ENCODE measurements at regions not wholly inside any gene's neighbourhood (a gene's known extent, or its start where the extent isn't known, plus 50 kb on each side); places are given as distances from the start of the nearest gene placed in this dataset.
"Not testable (repeated sequence)": the region's sequence is repeated elsewhere in the genome, so short reads cannot be mapped to it uniquely, and the experiment has no call there.

DNA sequence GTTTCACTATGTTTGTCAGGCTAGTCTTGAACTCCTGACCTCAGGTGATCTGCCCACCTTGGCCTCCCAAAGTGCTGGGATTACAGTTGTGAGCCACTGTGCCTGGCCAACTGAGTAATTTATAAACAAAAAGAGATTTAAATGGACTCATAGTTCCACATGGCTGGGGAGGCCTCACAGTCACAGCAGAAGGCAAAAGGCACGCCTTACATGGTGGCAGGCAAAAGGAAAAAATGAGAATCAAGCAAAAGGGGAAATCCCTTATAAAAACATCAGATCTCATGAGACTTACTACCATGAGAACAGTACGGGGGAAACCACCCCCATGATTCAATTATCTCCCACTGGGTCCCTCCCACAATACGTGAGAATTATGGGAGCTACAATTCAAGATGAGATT is 73.2 kb upstream of the TIAM1 start:
- DNase-seq (ENCODE audit: low read depth in 4 of 4, low spot score in 3 of 4): not testable (repeated sequence)

DNA sequence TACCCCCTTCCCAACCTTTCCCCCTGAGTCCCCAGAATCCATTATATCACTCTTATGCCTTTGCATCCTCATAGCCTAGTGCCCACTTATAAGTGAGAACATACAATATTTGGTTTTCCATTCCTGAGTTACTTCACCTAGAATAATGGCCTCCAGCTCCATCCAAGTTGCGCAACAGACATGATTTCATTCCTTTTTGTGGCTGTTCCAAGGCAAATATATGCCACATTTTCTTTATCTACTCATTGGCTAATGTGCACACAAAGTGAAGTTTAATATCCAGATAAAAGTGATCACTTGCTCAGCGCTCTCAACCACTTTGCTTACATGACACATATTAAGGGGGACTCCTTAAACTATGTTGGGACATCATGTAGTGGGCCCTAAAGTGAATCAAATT is 72.4 kb upstream of the TIAM1 start:
- DNase-seq (ENCODE audit: low read depth in 4 of 4, low spot score in 3 of 4): no peak

DNA sequence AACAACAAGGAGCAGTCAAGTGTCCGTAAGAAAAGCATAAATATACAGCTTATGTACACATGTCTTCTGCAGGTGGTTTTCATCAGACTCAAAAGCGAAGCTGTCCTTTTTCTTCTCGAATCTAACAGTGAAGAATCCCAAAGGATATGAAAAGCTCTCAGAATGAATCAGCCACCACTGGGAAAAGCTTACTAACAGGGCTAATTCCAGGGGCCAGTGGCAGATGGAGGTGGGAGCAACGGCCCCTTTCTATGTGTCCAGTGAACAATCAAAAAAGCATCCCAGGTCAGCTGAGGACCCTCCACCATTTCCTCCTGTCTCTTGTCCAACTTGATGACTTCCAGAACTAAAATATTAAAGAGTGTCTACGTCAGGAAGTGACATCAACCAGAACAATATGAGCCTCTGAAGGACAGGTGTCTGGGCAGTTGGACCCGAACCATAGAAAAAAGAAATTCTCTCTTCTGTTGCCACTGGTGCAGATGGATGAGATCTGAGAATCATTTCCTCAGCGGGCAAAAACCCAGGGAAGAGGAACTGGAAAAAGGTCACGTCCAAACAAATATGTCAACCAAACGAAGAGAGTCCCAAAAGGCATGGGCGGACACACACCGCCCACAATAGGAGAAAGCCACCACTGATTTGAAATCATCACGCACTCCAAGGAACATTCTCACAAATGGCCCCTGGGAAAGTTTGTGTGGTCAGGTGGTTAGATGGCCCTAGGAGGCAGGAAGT is 70.4 kb upstream of the TIAM1 start:
- DNase-seq (ENCODE audit: low read depth in 4 of 4, low spot score in 3 of 4): no peak

DNA sequence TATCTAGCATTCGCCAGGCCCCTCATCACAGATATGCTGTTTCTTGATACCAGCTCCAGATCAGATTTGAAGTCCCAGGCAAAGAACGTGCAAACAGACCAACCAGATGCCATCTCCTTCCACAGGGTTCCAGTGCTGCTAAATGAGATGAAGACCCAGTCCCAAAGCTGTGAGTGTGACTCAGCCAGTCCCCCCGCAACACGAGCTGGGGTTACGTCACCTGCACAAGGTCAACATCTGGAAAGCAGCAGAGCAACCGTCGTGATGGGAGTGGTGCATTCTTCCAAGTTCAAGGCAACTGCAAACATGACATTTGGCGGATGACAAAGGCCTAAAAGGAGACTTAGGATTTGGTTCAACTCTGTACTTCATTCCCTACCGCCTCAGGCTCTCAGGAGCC is 69.6 kb upstream of the TIAM1 start:
- no peak for DNase-seq (ENCODE audit: low read depth in 4 of 4, low spot score in 3 of 4)

DNA sequence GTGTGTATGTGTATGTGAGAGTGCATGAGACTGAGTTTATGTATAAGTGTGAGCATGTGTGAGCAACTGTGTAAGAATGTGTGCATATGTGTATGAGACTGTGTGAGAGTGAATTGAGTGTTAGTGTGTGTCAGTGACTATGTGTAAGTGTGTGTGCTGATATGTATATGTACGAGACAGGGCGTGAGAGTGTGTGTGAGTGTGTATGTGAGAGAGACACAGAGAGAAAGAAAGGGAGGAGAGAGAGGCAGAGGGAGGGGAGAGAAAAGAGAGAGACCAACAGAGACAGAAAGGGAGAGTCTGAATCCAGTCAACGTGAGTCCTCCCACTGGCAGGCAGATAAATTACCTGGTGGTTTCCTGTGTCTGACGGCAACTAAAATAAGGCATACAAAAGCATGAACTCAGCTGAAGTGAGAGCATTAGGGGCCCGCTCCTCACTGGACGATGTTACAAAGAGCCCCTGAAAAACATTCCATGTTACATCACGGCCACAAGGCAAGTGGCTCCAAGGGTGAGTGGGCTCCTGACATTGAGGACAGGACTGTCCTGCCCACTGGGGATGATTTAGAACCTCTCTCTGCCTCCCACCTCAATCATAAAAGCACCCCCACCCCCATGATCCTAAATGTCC is 66.6 kb upstream of the TIAM1 start:
- DNase-seq (ENCODE audit: low read depth in 4 of 4, low spot score in 3 of 4): peak in 3 of 4 donors; percentile 31 to 54 (median 35)

DNA sequence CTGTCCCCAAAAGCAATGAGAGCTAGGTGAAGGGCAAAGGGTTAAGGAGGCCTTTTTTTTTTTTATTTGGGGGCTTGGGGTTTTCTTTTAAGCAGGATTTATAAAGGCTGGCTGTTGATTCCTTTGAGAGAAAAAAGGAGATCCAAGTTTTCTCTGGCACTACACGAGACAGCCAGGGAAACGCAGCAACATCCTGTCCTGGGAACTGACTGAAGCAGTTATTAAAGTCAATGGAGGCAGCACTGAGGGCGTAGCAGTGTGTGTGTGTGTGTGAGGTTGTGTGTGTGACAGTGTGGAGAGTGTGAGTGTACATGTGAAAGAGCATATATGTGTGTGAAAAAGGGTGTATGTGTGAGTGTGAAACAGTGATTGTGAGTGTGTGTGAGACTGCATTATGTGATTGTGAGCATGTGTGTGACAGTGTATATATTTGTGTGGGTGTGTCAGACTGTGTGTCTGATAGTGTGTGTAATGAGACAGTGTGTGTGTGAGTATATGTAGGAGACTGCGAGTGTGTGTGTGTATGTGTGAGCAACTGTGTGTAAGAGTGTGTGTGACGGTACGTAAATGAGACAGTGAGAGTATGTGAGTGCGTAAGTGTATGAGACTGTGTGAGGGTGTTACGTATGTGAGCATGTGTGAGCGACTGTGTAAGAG is 65.9 kb upstream of the TIAM1 start:
- no peak for DNase-seq (ENCODE audit: low read depth in 4 of 4, low spot score in 3 of 4)

DNA sequence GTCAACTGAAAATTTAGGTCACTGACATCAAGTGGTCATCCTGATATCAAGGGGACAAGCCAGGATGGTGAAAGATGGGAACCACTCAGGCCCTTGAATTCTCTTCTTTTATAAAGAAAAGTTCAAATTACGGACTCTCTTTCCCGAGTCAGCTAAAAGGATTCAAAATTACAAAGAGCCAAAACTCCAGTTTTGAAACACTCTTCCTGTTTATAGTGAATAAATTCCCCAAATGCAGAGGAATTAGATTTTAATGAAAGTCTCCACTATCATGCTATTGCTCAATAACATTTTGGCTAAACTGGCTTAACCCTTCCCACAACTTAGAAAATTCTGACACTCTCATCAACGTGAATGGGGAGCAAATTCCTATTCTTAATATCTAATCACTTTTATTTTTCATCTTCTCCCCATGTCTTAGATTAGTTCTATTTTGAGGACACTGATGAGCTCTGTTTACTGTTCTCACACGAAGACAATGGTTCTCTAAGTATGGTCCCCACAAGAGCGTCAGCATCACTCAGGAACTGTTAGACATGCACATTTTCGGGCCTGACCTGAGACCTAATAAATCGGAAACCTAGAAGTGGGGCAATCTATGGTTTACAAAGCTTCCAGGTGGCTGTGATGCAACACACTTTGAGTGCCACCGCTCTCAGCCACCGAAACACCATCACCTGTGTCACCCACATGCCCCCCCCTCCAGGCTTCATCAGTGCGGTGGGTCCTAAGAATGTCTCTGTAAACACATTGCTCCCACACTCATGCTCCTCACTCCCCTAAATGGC is 64.4 kb upstream of the TIAM1 start:
- DNase-seq (ENCODE audit: low read depth in 4 of 4, low spot score in 3 of 4): no peak

DNA sequence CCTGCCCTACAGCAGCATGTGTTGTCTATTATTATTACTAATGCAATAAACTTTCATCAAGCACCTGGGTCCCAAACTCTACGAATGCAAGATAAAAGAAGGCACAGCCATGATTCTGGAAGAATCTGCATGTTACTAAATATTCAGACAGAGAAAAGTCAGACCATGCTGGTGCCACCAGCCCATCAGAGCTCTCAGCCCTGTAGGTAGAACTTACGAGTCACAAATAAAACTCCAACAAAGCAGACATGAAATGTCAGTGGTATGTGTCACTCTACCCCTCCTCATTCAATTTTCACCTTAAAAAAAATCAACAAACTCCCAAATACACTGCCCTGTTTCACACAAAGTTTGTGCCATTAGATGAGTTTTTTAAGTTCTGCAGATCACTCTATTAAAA is 62.4 kb upstream of the TIAM1 start:
- DNase-seq (ENCODE audit: low read depth in 4 of 4, low spot score in 3 of 4): no peak

DNA sequence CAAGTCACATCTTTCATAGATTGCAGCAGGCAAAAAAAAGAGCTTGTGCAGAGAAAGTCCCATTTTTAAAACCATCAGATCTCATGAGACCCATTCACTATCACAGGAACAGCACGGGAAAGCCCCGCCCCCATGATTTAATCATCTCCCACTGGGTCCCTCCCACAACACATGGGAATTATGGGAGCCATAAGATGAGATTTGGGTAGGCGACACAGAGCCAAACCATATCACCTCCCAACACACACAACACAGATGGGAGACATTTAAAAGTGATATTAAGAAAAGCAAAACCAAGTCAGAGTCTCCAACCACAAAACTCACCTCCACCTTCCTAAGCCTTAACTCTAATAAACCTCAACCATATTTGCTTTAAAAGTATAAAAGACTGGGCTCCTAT is 61.5 kb upstream of the TIAM1 start:
- DNase-seq (ENCODE audit: low read depth in 4 of 4, low spot score in 3 of 4): no peak

DNA sequence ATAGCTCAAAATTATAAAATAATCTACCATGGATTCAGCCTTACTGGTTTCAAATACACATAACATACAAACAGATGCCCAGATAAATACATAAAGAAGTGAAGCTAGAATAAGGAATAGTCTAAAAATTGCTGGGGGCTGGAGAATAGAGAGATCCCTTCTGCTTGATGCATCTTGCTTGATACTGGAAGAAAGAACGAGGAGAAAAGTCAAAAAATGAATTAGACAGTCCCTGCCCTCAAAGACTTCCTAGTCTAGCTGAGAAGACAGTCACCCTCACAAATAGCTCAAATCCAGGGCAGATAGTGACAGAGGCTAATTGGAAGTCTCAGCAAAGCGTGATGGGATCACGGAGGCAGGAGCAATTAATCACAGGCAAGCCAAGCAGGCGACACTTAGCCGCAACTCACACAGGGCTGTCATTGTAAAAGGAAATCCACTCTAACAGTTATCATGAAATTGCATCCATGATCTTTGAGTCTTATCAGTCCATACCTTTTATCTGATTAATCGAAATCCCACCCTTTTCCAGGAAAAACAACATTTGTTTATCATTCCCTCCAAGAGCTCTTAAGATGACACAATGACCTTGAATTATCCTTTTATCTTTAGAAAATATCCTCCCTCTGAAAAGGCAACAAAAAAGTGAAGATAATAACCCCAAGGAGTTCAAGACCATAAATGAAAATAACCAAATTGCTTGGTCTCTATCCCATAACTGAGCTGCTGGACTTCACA is 59.7 kb upstream of the TIAM1 start:
- DNase-seq (ENCODE audit: low read depth in 4 of 4, low spot score in 3 of 4): no peak

DNA sequence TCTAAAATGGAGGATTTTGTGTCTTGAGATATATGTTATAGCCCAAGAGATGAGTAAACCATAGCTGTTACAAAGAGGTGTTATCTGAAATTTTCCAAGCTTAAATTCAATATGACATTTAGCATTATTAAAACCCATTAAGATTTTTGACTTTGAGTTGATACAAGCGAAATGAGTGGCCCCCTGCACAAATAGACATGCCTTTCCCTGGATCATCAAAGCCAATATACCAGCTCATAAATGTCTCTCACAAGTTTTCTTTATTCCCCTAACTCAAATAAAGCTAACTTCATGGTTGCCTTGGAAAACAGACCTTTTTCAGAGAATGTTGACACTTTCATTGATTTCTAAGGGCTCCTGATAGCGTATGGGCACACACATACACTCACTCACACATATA is 55.5 kb upstream of the TIAM1 start:
- no peak for DNase-seq (ENCODE audit: low read depth in 4 of 4, low spot score in 3 of 4)

DNA sequence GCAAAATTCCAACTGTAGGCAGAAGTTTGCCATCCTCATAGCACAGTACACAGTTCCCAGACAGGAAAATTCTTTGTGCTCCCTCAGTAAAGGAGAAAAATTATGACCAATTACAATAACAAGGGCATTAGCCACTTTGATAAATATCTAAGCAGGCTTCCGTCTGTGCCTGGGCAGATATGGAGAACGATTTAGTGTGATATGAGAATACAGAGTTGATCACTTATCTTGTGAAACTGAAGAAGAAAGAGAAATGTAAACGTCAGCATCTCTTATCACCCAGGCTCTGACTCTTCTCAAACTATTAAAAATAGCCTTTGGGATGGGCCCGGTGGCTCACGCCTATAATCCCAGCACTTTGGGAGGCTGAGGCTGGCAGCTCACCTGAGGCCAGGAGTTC is 54.5 kb upstream of the TIAM1 start:
- no peak for DNase-seq (ENCODE audit: low read depth in 4 of 4, low spot score in 3 of 4)

DNA sequence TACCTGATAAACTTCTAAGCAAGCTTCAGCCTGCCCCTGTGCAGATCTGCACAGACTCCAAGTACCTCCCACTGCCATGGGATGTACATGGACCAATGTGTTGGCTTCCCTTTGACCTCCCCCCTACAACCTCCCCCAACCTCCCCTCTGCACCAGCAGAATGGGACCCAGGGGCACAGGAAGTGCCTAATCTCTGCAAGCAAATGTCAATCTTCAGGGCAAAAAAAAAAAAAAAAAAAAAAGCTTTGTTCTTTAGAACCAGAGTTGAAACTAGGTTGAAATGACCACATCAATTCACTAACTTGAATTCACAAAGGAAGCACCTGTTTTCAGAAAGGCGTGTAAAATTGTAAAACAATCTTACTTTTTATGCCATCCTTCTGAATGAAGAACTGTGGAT is 53.9 kb upstream of the TIAM1 start:
- no peak for DNase-seq (ENCODE audit: low read depth in 4 of 4, low spot score in 3 of 4)

DNA sequence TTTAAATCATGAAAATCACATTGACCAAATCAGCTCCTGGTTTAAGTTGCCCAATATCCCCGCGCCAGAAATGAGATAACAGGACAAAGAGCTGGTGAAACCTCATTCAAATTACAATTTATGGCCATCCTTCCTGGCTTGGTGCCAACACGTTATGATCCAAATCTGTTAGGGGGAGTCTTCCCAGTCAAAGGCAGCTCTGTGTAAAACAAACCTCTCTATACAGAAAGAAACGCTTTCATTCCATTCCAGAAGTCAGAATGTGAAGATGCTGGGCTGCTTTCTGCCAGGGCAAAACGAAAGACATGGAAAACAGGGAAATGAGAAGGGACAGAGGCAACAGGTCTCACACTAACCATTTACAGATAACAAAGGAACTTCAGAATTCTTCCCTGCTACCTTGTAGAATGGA is 53.5 kb upstream of the TIAM1 start:
- no peak for DNase-seq (ENCODE audit: low read depth in 4 of 4, low spot score in 3 of 4)

DNA sequence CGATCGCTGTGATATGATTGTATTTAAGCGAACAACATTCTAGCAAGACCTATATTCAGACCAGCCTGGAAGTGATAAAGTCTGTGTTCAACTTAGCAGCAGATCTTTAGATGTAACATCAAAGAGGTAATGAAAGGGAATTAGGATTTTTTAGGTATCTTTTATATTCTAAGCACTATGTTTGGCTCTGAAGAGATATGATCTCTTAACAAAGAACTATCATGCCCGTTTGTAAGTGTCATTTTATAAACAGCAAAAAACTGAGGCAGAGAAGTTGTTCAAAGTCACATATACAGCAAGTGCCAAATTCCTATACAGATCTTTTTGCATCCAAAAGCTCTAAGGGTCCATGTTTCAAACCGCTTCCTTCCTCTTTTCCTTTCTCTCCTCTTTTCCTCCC is 53.0 kb upstream of the TIAM1 start:
- no peak for DNase-seq (ENCODE audit: low read depth in 4 of 4, low spot score in 3 of 4)

DNA sequence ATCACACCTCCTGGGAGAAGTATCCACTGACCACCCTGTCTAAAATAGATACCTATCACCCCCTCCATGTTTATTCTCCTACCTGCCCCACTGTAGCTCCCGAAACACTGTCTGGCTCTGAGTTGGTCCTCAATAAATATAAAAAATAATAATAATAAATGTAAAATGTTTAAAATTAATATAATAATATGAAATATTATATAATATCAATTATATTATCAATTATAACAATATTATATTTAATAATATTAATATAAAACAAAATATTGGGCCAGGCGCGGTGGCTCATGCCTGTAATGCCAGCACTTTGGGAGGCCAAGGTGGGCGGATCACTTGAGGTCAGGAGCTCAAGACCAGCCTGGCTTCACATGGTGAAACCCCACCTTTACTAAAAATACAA is 52.3 kb upstream of the TIAM1 start:
- no peak for DNase-seq (ENCODE audit: low read depth in 4 of 4, low spot score in 3 of 4)

DNA sequence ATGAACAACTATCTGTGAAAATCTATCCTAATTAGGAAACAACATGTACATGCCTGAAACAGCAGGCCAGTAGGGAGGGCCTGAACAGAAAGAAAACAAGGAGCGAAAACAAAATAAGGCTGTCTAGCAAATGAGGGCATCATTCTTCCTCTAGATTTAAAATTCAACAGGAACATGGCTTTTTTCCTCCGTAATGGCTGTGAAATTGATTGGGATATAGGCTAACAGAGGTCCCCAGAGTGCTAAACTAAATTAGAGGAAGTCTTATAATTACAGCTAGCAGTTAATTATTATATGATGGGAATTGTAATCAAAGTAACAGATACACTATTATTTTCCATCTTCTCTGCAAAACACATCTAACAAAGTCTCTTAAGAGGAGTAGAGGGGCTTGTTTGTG is 51.7 kb upstream of the TIAM1 start:
- no peak for DNase-seq (ENCODE audit: low read depth in 4 of 4, low spot score in 3 of 4)

DNA sequence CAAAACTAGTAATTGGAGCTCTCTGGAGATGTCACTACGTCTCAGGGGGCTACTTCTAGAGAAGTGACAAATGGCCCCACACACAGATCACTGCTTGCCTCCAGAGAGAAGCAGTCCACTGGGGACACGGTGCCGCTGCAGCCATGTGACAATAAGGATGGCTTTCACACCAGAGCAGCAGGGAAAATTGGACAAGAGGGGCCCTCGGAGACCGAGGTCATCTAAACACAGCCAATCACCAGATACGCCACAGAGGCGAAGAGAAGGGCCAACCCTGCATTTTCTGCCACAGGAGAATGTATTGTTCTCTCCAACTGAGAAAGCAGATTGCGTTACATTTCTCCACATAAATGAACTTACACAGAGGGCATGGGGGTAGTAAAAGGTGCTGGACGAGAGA is 51.2 kb upstream of the TIAM1 start:
- DNase-seq (ENCODE audit: low read depth in 4 of 4, low spot score in 3 of 4): no peak

DNA sequence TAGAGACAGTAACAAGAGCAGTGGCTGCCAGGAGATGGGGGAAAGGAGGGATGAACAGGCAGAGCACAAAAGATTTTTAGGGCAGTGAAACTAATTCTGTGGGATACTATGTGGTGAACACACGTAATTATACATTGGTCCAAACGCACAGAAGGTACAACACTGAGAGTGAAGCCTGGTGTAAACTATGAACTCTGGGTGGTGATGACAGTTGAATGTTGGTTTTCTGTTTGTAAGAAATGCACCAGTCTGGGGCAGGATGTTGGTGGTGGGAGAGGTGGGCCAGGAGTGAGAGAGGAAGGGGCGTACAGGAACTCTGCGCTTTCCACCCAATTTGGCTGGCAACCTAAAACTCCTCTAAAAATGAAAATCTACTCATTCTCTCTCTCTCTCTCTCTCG is 50.2 kb upstream of the TIAM1 start:
- no peak for DNase-seq (ENCODE audit: low read depth in 4 of 4, low spot score in 3 of 4)

All from left renal pelvis (tissue), 4 donors.